ENCODE measurements at regions not wholly inside any gene's neighbourhood (a gene's known extent, or its start where the extent isn't known, plus 50 kb on each side); places are given as distances from the start of the nearest gene placed in this dataset.
"Not testable (repeated sequence)": the region's sequence is repeated elsewhere in the genome, so short reads cannot be mapped to it uniquely, and the experiment has no call there.

- H3K4me1 ChIP-seq; H3K36me3 ChIP-seq; H3K4me3 ChIP-seq; H3K27ac ChIP-seq; H3K27me3 ChIP-seq; H3K9me3 ChIP-seq; DNase-seq; intact Hi-C loops (cut with DNase I; ENCODE audit: low total_unique reads): not testable (repeated sequence)
Observed at GRCh38 chr16:29607428-29607823, 55.6 kb upstream of the SPN start.

DNA sequence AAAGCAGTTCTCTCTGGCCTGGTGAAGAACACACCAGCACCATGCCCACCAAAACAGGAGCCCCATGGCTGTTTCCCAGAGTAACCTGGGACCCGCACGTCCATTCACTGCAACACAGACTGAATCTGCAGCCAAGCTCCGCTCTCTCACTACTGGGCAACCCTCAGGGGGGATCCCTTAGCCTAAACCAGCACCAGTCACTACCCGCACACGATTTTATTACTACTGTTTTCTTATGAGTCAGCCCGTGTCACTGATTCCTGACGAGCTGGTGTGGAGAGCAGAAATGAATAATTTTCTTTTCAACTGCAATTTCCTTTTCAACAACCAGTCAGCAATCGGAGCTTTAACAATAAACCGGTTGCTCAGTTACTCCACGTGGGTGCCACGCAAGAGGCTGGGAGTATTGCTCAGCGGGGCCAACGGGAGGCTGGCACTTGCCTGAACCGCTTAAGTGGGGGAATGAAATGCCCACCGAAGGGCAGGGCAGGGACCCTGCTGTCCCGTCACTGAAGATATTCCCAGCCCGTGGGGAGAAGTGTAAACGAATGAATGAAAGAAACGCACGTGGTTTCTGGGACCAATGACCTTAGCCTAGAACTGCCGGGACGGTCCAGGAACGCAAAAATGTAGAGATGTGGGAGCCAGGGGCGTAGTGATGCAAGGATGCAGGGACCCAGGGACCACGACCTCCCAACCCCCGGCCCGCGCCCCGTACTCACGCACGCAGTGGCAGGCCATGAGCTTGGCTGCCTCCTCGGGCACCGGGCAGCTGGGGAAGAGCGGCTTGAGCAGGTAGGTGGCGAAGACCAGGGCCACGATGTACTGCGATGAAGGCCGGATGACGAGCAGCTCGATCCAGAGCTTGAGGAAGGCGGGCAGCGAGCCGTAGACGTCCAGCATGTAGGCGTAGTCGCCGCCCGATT lies 50.4 kb upstream of the SPN start:
- H3K36me3 ChIP-seq; intact Hi-C loops (cut with DNase I; ENCODE audit: low total_unique reads); H3K27me3 ChIP-seq; H3K9me3 ChIP-seq: not testable (repeated sequence)
- DNase-seq: peak in 1 of 2 donors; percentile 58
- Histone ChIP-seq H3K4me1 (peaks cover 0 to 12% (median 8%) of the 10 kb centered on the region in 4 donors), H3K27ac (peak overlapping the region in 1 of 2 donors; percentile 18), H3K4me3 (peak overlapping the region; percentile 50 to 64)
